IMR-90 (cell line): ENCODE measurements at regions not wholly inside any gene's neighbourhood (a gene's known extent, or its start where the extent isn't known, plus 50 kb on each side); places are given as distances from the start of the nearest gene placed in this dataset.

Source experiments
- ATAC-seq: fragments of 200-7000 bp; cut with Tn5 transposase; 2 replicates; pipeline ENCODE4 v1.9.1; 2020; ENCODE audit warnings: low read depth, mild to moderate bottlenecking, moderate library complexity
- BruUV-seq: library from RNA; stranded (reverse); fragments of 400-500 nt; replicated peaks from 2 replicates; lab custom pipeline; 2021; lab: Mats Ljungman, UMichigan
- CTCF ChIA-PET: fragments of 300-600 bp; formaldehyde crosslinking; extraction: SDS; loops from one replicate; lab custom pipeline; 2021; ENCODE audit warnings: antibody characterized with exemption; lab: Yijun Ruan, JAX
- POLR2A ChIA-PET: fragments of 300-600 bp; sonication (Branson Sonifier 250); formaldehyde crosslinking; loops from one replicate; lab custom pipeline; 2022; ENCODE audit warnings: antibody characterized with exemption; ENCODE audit not compliant: unreplicated experiment; lab: Charles Lee
- DNase-seq: peaks from one replicate; pipeline ENCODE4 v3.0.0; 2013
- H2AFZ ChIP-seq: replicated peaks from 2 replicates; pipeline ENCODE3; 2013; ENCODE audit warnings: low read length, mild to moderate bottlenecking; ENCODE audit not compliant: poor library complexity
- H2AK5ac ChIP-seq: 2 replicates; pipeline ENCODE4 v1.6.1; 2013; ENCODE audit warnings: low read depth, low read length, inconsistent platforms
- H2AK9ac ChIP-seq: replicated peaks from 2 replicates; pipeline ENCODE3; 2013; ENCODE audit warnings: mild to moderate bottlenecking, low read depth, low read length, moderate library complexity; ENCODE audit not compliant: poor library complexity
- H2BK120ac ChIP-seq: 2 replicates; pipeline ENCODE4 v1.6.1; 2013; ENCODE audit warnings: low read depth, low read length, inconsistent platforms
- H2BK15ac ChIP-seq: 3 replicates; pipeline ENCODE4 v1.6.1; 2013; ENCODE audit warnings: low read depth, low read length, inconsistent platforms
- H2BK20ac ChIP-seq: 2 replicates; pipeline ENCODE4 v1.6.1; 2013; ENCODE audit warnings: low read depth, mild to moderate bottlenecking, inconsistent platforms, low read length, moderate library complexity
- H2BK5ac ChIP-seq: 2 replicates; pipeline ENCODE4 v1.6.1; 2013; ENCODE audit warnings: mild to moderate bottlenecking, low read depth, low read length, inconsistent platforms; ENCODE audit not compliant: poor library complexity, severe bottlenecking
- H3K14ac ChIP-seq: replicated peaks from 2 replicates; pipeline ENCODE4 v1.6.1; 2013; ENCODE audit warnings: low read depth, low read length, inconsistent platforms
- H3K18ac ChIP-seq: 2 replicates; pipeline ENCODE4 v1.6.1; 2013; ENCODE audit warnings: low read depth, low read length, control low read depth
- H3K23ac ChIP-seq: 2 replicates; pipeline ENCODE4 v1.6.1; 2013; ENCODE audit warnings: low read depth, low read length, inconsistent platforms
- H3K27ac ChIP-seq: 2 replicates; pipeline ENCODE4 v1.5.1; 2013; ENCODE audit warnings: mild to moderate bottlenecking, control low read depth, low read length; ENCODE audit not compliant: insufficient read depth
- H3K27me3 ChIP-seq: 2 replicates; pipeline ENCODE4 v1.6.1; 2013; ENCODE audit warnings: low read length; ENCODE audit not compliant: control insufficient read depth, insufficient read depth
- H3K36me3 ChIP-seq: 2 replicates; pipeline ENCODE4 v1.6.1; 2013; ENCODE audit warnings: low read length, mixed read lengths; ENCODE audit not compliant: control insufficient read depth, insufficient read depth
- H3K4ac ChIP-seq: 2 replicates; pipeline ENCODE4 v1.6.1; 2013; ENCODE audit warnings: low read depth, low read length, inconsistent platforms
- H3K4me1 ChIP-seq: 2 replicates; pipeline ENCODE4 v1.6.1; 2013; ENCODE audit warnings: low read length, mixed read lengths; ENCODE audit not compliant: control insufficient read depth, insufficient read depth
- H3K4me2 ChIP-seq: 2 replicates; pipeline ENCODE4 v1.6.1; 2013; ENCODE audit warnings: low read depth, mild to moderate bottlenecking, control low read depth, low read length, moderate library complexity
- H3K4me3 ChIP-seq: 2 replicates; pipeline ENCODE4 v1.5.1; 2013; ENCODE audit warnings: low read depth, mild to moderate bottlenecking, control low read depth, low read length, moderate library complexity; ENCODE audit not compliant: insufficient read depth
- H3K56ac ChIP-seq: 2 replicates; pipeline ENCODE4 v1.6.1; 2013; ENCODE audit warnings: low read length, inconsistent platforms; ENCODE audit not compliant: insufficient read depth; ENCODE audit errors: extremely low read depth
- H3K79me1 ChIP-seq, 2 experiments: 2 replicates each; pipeline ENCODE4 v1.6.1; 2013; ENCODE audit warnings: low read length in 2 of 2, inconsistent platforms in 1 of 2, low read depth in 1 of 2
- H3K9ac ChIP-seq: 2 replicates; pipeline ENCODE4 v1.6.1; 2013; ENCODE audit warnings: low read depth, low read length, control low read depth
- H3K9me1 ChIP-seq: 2 replicates; pipeline ENCODE4 v1.6.1; 2013; ENCODE audit warnings: low read length, inconsistent platforms; ENCODE audit not compliant: insufficient read depth
- H3K9me3 ChIP-seq: 2 replicates; pipeline ENCODE4 v1.6.1; 2013; ENCODE audit warnings: low read length; ENCODE audit not compliant: control insufficient read depth, insufficient read depth
- H4K20me1 ChIP-seq: 2 replicates; pipeline ENCODE4 v1.6.1; 2013; ENCODE audit warnings: low read length, inconsistent platforms; ENCODE audit not compliant: insufficient read depth
- H4K5ac ChIP-seq: 2 replicates; pipeline ENCODE4 v1.6.1; 2013; ENCODE audit warnings: mild to moderate bottlenecking, low read depth, low read length, control low read depth
- H4K8ac ChIP-seq, 2 experiments: 2 replicates each; pipeline ENCODE4 v1.6.1; 2013; ENCODE audit warnings: low read depth in 2 of 2, low read length in 2 of 2, control low read depth in 1 of 2, inconsistent platforms in 1 of 2
- H4K91ac ChIP-seq: 2 replicates; pipeline ENCODE4 v1.6.1; 2013; ENCODE audit warnings: low read depth, low read length, inconsistent platforms; ENCODE audit not compliant: insufficient read depth
- BHLHE40 ChIP-seq: fragments of 150-350 bp; IDR thresholded peaks from 2 replicates; pipeline ENCODE4 v1.6.1; 2016; ENCODE audit warnings: mild to moderate bottlenecking, low read depth, low read length
- ELK1 ChIP-seq: fragments of 150-350 bp; IDR thresholded peaks from 2 replicates; pipeline ENCODE4 v1.6.1; 2016; ENCODE audit warnings: low read depth, mild to moderate bottlenecking, low read length, moderate library complexity, borderline replicate concordance
- MAFK ChIP-seq: IDR thresholded peaks from 2 replicates; pipeline ENCODE4 v1.6.1; 2012; ENCODE audit warnings: low read depth, low read length, improper control_type of control experiment
- MAZ ChIP-seq: IDR thresholded peaks from 2 replicates; pipeline ENCODE4 v1.6.1; 2012; ENCODE audit warnings: low read depth, mild to moderate bottlenecking, low read length, improper control_type of control experiment, moderate library complexity, borderline replicate concordance
- NFE2L2 ChIP-seq: fragments of 150-350 bp; IDR thresholded peaks from 2 replicates; pipeline ENCODE4 v1.6.1; 2016; ENCODE audit warnings: low read depth, mild to moderate bottlenecking, low read length
- POLR2A ChIP-seq: IDR thresholded peaks from 2 replicates; pipeline ENCODE4 v1.6.1; 2012; ENCODE audit warnings: mild to moderate bottlenecking, low read depth, low read length
- RAD21 ChIP-seq: IDR thresholded peaks from 2 replicates; pipeline ENCODE4 v1.6.1; 2012; ENCODE audit warnings: low read length, improper control_type of control experiment
- RCOR1 ChIP-seq: IDR thresholded peaks from 2 replicates; pipeline ENCODE4 v1.6.1; 2012; ENCODE audit warnings: mild to moderate bottlenecking, low read length, improper control_type of control experiment; ENCODE audit not compliant: insufficient replicate concordance
- SMC3 ChIP-seq: fragments of 150-350 bp; IDR thresholded peaks from 2 replicates; pipeline ENCODE4 v1.6.1; 2016; ENCODE audit warnings: low read depth, mild to moderate bottlenecking, antibody characterized with exemption, low read length, moderate library complexity
- WGBS, 2 experiments: methylation state at CpG; one replicate each; pipeline versions ENCODE4 v1.1.5 to v1.1.7; 2013; ENCODE audit warnings: missing lambda C conversion rate in 2 of 2; ENCODE audit not compliant: insufficient read length in 1 of 2; ENCODE audit errors: extremely low coverage in 2 of 2; 5-methylcytosine and 5-hydroxymethylcytosine counted together
- dilution Hi-C: fragments of 300-500 bp; cut with HindIII; formaldehyde crosslinking; loops from one replicate; pipeline ENCODE4 v1.14.3; 2018; ENCODE audit warnings: low sequenced_read_pairs; ENCODE audit not compliant: unreplicated experiment
- in situ Hi-C: fragments of 300-500 bp; cut with MboI; formaldehyde crosslinking; loops from 3 replicates; pipeline ENCODE4 v1.14.3; 2019; ENCODE audit warnings: low sequenced_read_pairs, inconsistent platforms, mixed read lengths
- intact Hi-C: fragments of 100-400 bp; cut with micrococcal nuclease; formaldehyde crosslinking; loops from 2 replicates; pipeline ENCODE4 v1.10.0; 2022

- Histone ChIP-seq H3K4me1 (no peaks in the 10 kb centered on the region), H2AK5ac (no peak overlapping the region), H3K9me3 (no peaks in the 10 kb centered on the region), H2BK20ac (no peak overlapping the region), H3K27ac (no peak overlapping the region), H4K5ac (no peak overlapping the region), H3K23ac (no peak overlapping the region), H4K8ac (no peak overlapping the region), H3K56ac (no peak overlapping the region), H3K14ac (no peak overlapping the region), H2AK9ac (no peak overlapping the region), H2AFZ (no peak overlapping the region), H2BK5ac (no peak overlapping the region), H4K91ac (no peak overlapping the region), H3K18ac (no peak overlapping the region), H3K4me2 (no peak overlapping the region), H3K9me1 (no peaks in the 10 kb centered on the region), H3K4me3 (no peak overlapping the region), H4K20me1 (no peaks in the 10 kb centered on the region), H3K9ac (no peak overlapping the region), H2BK120ac (no peak overlapping the region), H3K79me1 (no peaks in the 10 kb centered on the region), H2BK15ac (no peak overlapping the region), H3K4ac (no peak overlapping the region), H3K36me3 (no peaks in the 10 kb centered on the region), H3K27me3 (peaks cover 26% of the 10 kb centered on the region)
- in situ Hi-C loops: no loop called here
- ChIA-PET POLR2A (no interaction called here), CTCF (no interaction called here)
- TF ChIP-seq ELK1 (no peak), POLR2A (no peak), MAZ (no peak), RAD21 (no peak), SMC3 (no peak), BHLHE40 (no peak), RCOR1 (no peak), NFE2L2 (no peak), MAFK (no peak)
- DNase-seq (no peak), ATAC-seq (no peak)
- BruUV-seq: no TSS peak
- WGBS, 2 experiments: 50% methylated on average over 1 of the region's 7 CpGs; no CpG with 5 or more reads in 1 of the 2 experiments
- intact Hi-C loops: no loop called here
- dilution Hi-C loops: no loop called here
Observed at GRCh38 chr3:193827040-193827669, 234.1 kb downstream of the OPA1 start.
